GM23338 (cell line): ENCODE measurements at regions not wholly inside any gene's neighbourhood (a gene's known extent, or its start where the extent isn't known, plus 50 kb on each side); places are given as distances from the start of the nearest gene placed in this dataset.

Experiments used
- ATAC-seq: fragments of 200-7000 bp; cut with Tn5 transposase; 3 replicates; pipeline ENCODE4 v1.9.1; 2020
- DNase-seq: peaks from one replicate; pipeline ENCODE4 v3.0.0-alpha.2; 2015; ENCODE audit warnings: low spot score
- H2AFZ ChIP-seq: fragments of 200-600 bp; sonication (generic); 2 replicates; pipeline ENCODE4 v1.8.0; 2016; ENCODE audit warnings: antibody characterized with exemption, mild to moderate bottlenecking, moderate library complexity
- H3F3A ChIP-seq: fragments of 200-600 bp; sonication (generic); replicated peaks from 2 replicates; pipeline ENCODE4 v1.8.0; 2017; ENCODE audit warnings: antibody characterized with exemption, mixed run types, low read depth
- H3K27ac ChIP-seq: fragments of 200-600 bp; sonication (generic); 2 replicates; pipeline ENCODE4 v1.6.1; 2016; ENCODE audit warnings: low read depth
- H3K27me3 ChIP-seq: fragments of 200-600 bp; sonication (generic); 2 replicates; pipeline ENCODE4 v1.8.0; 2016; ENCODE audit warnings: mild to moderate bottlenecking, mixed run types, moderate library complexity; ENCODE audit not compliant: insufficient read depth
- H3K36me3 ChIP-seq: fragments of 200-600 bp; sonication (generic); 2 replicates; pipeline ENCODE4 v1.8.0; 2016; ENCODE audit warnings: mild to moderate bottlenecking; ENCODE audit not compliant: insufficient read depth
- H3K4me1 ChIP-seq: fragments of 200-600 bp; sonication (generic); 2 replicates; pipeline ENCODE4 v1.8.0; 2016; ENCODE audit warnings: mild to moderate bottlenecking, moderate library complexity; ENCODE audit not compliant: insufficient read depth
- H3K4me2 ChIP-seq: fragments of 200-600 bp; sonication (generic); 2 replicates; pipeline ENCODE4 v1.7.1; 2017; ENCODE audit warnings: mixed run types
- H3K4me3 ChIP-seq: fragments of 200-600 bp; sonication (generic); 2 replicates; pipeline ENCODE4 v1.6.1; 2016; ENCODE audit warnings: mixed run types
- H3K79me2 ChIP-seq: fragments of 200-600 bp; sonication (generic); replicated peaks from 2 replicates; pipeline ENCODE4 v1.8.0; 2017; ENCODE audit warnings: mild to moderate bottlenecking; ENCODE audit not compliant: insufficient read depth
- H3K9me2 ChIP-seq: fragments of 200-600 bp; sonication (generic); 2 replicates; pipeline ENCODE4 v1.8.0; 2017; ENCODE audit not compliant: insufficient read depth
- H4K20me1 ChIP-seq: fragments of 200-600 bp; sonication (generic); replicated peaks from 2 replicates; pipeline ENCODE4 v1.8.0; 2017; ENCODE audit warnings: mild to moderate bottlenecking; ENCODE audit not compliant: insufficient read depth
- H3K27ac Mint-ChIP-seq: 2 replicates; pipeline ENCODE4 v1.8.0; 2020; ENCODE audit warnings: inconsistent platforms, mild to moderate bottlenecking, moderate library complexity, mixed read lengths
- H3K27me3 Mint-ChIP-seq: 3 replicates; pipeline ENCODE4 v1.8.0; 2022; ENCODE audit warnings: low read depth, mild to moderate bottlenecking, moderate library complexity, mixed read lengths, inconsistent platforms; ENCODE audit not compliant: insufficient read depth, poor library complexity
- H3K36me3 Mint-ChIP-seq: 3 replicates; pipeline ENCODE4 v1.8.0; 2021; ENCODE audit warnings: low read depth, mild to moderate bottlenecking, inconsistent platforms, moderate library complexity, mixed read lengths
- H3K4me1 Mint-ChIP-seq: 3 replicates; pipeline ENCODE4 v1.8.0; 2020; ENCODE audit warnings: mild to moderate bottlenecking, inconsistent platforms, mixed read lengths
- H3K4me3 Mint-ChIP-seq: 3 replicates; pipeline ENCODE4 v1.8.0; 2021; ENCODE audit warnings: moderate library complexity, mild to moderate bottlenecking, inconsistent platforms, mixed read lengths
- H3K9me3 Mint-ChIP-seq: 3 replicates; pipeline ENCODE4 v1.8.0; 2020; ENCODE audit warnings: moderate library complexity, mild to moderate bottlenecking, inconsistent platforms, mixed read lengths
- CREB1 ChIP-seq: fragments of 250-450 bp; sonication (Bioruptor Pico); IDR thresholded peaks from 2 replicates; pipeline ENCODE4 v1.5.0; 2020; ENCODE audit warnings: low read depth, mild to moderate bottlenecking, moderate library complexity
- CTCF ChIP-seq, 2 experiments: fragments of 200-600 bp in 1 of 2; sonication (generic) in 1 of 2; conservative IDR thresholded peaks; 2 replicates each; pipeline versions ENCODE4 v1.5.1 to v1.6.1; 2016 to 2017; ENCODE audit warnings: antibody characterized with exemption in 2 of 2, low read depth in 2 of 2, mild to moderate bottlenecking in 2 of 2, moderate library complexity in 1 of 2
- EZH2 ChIP-seq: fragments of 200-600 bp; sonication (generic); IDR thresholded peaks from one replicate; pipeline ENCODE4 v1.8.0; 2017; ENCODE audit warnings: antibody characterized with exemption, mild to moderate bottlenecking, low read depth; ENCODE audit not compliant: unreplicated experiment
- EZH2phosphoT487 ChIP-seq: fragments of 200-600 bp; sonication (generic); IDR thresholded peaks from one replicate; pipeline ENCODE4 v1.8.1; 2018; ENCODE audit warnings: antibody characterized with exemption; ENCODE audit not compliant: unreplicated experiment
- POLR2AphosphoS5 ChIP-seq: IDR thresholded peaks from 2 replicates; pipeline ENCODE4 v1.6.1; 2016; ENCODE audit warnings: antibody characterized with exemption, low read depth
- REST ChIP-seq: IDR thresholded peaks from one replicate; pipeline ENCODE4 v1.6.1; 2018; ENCODE audit warnings: antibody characterized with exemption; ENCODE audit not compliant: unreplicated experiment
- STAT1 ChIP-seq: IDR thresholded peaks from one replicate; pipeline ENCODE4 v1.6.1; 2016; ENCODE audit warnings: antibody characterized with exemption; ENCODE audit not compliant: unreplicated experiment
- ZNF114 ChIP-seq: fragments of 250-450 bp; sonication (Bioruptor Pico); IDR thresholded peaks from 2 replicates; pipeline ENCODE4 v1.5.0; 2020; ENCODE audit warnings: mild to moderate bottlenecking, moderate library complexity
- ZNF331 ChIP-seq: fragments of 250-450 bp; sonication (Bioruptor Pico); IDR thresholded peaks from 2 replicates; pipeline ENCODE4 v1.5.0; 2020; ENCODE audit warnings: low read depth, mild to moderate bottlenecking, moderate library complexity
- ZNF462 ChIP-seq: fragments of 250-450 bp; sonication (Bioruptor Pico); IDR thresholded peaks from 2 replicates; pipeline ENCODE4 v1.5.0; 2020; ENCODE audit warnings: mild to moderate bottlenecking, moderate library complexity

GRCh38 chr18:79582978-79583377, 96.6 kb upstream of the CTDP1 start:
- H4K20me1 ChIP-seq, result no peaks in the 10 kb centered on the region
- H3K36me3 ChIP-seq, result no peaks in the 10 kb centered on the region
- no peaks in the 10 kb centered on the region for H3K9me2 ChIP-seq
- no peak overlapping the region for H3K4me3 ChIP-seq
- no peaks in the 10 kb centered on the region for H3K4me1 ChIP-seq
- H3F3A ChIP-seq, result peaks cover 12% of the 10 kb centered on the region
- Mint-ChIP-seq H3K9me3 (no peaks in the 10 kb centered on the region; the same call in 2 of the 3 replicates), H3K4me1 (peaks cover 5% of the 10 kb centered on the region), H3K4me3 (no peak overlapping the region), H3K27ac (no peak overlapping the region), H3K27me3 (peaks cover 7% of the 10 kb centered on the region), H3K36me3 (no peaks in the 10 kb centered on the region)
- H3K79me2 ChIP-seq, result no peaks in the 10 kb centered on the region
- no peak overlapping the region for H2AFZ ChIP-seq
- H3K4me2 ChIP-seq, result no peak overlapping the region
- ATAC-seq (no peak), DNase-seq (no peak)
- H3K27me3 ChIP-seq, result no peaks in the 10 kb centered on the region
- H3K27ac ChIP-seq, result no peak overlapping the region
- no peak for TF ChIP-seq STAT1

- no peak overlapping the region for H3K4me3 Mint-ChIP-seq
- DNase-seq (no peak), ATAC-seq (no peak)
- H3K27me3 Mint-ChIP-seq, result peaks cover 9% of the 10 kb centered on the region
- peaks cover 9% of the 10 kb centered on the region for H3K4me1 Mint-ChIP-seq
- H2AFZ ChIP-seq, result no peak overlapping the region
- no peak overlapping the region for H3K4me3 ChIP-seq
- peaks cover 12% of the 10 kb centered on the region for H3F3A ChIP-seq
- no peaks in the 10 kb centered on the region for H4K20me1 ChIP-seq
- H3K79me2 ChIP-seq, result no peaks in the 10 kb centered on the region
- H3K4me2 ChIP-seq, result no peak overlapping the region
- no peaks in the 10 kb centered on the region for H3K9me2 ChIP-seq
- H3K27ac Mint-ChIP-seq, result no peak overlapping the region
- H3K9me3 Mint-ChIP-seq, result no peaks in the 10 kb centered on the region; the same call in 2 of the 3 replicates
- no peaks in the 10 kb centered on the region for H3K36me3 Mint-ChIP-seq
- no peaks in the 10 kb centered on the region for H3K27me3 ChIP-seq
- H3K4me1 ChIP-seq, result no peaks in the 10 kb centered on the region
- H3K36me3 ChIP-seq, result no peaks in the 10 kb centered on the region
- H3K27ac ChIP-seq, result no peak overlapping the region
- TF ChIP-seq POLR2AphosphoS5 (no peak), REST (no peak), CREB1 (no peak), ZNF331 (no peak), EZH2phosphoT487 (no peak), ZNF114 (CRISPR knock-in tag) (no peak), EZH2 (no peak), ZNF462 (no peak), CTCF (conservative IDR thresholded peaks at IDR 0.05; ENCODE audit: low read depth in 2 of 2) (no peak)
These were observed 96.2 kb upstream of the CTDP1 start for GRCh38 chr18:79583426-79583825.
